ENCODE measurements at regions not wholly inside any gene's neighbourhood (a gene's known extent, or its start where the extent isn't known, plus 50 kb on each side); places are given as distances from the start of the nearest gene placed in this dataset.

DNA sequence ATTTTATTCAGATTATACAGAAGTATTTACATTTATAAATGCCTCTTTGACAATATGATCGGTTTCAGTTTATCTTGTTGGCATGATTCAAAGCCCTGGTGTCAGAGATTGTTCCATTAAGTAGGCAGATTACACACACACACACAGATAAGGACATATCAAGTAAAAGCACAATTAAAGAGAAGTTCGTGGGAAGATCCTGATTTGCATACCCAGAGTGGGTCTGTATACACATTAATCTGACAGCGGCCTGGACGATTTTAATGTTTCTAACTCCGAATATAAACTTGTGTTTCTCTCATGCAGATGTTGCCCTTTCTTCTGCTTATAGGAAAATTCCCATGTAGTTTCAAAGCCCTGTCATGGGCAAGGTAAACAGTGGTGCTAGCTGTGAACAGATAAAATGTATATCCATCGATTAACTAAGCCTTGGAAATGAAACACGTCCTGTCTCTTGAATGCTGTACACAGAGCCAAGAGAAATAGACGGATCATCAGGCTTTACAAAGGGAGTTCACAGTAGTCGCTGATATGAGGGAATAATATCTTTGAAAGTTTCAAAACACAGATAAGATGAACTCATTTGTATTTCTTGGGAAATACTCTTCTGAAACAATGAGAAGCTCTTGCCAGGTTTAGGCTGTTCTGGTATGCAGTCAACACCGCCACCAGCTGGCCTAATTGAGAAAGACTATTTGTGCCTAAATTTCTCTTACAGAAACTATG is 108.2 kb upstream of the GMDS start:
- H3K36me3 ChIP-seq = no peaks in the 10 kb centered on the region
- intact Hi-C loops (cut with DNase I) = loop anchor here (10.0 kb wide), 1 partner anchor 749 kb away; the partner anchor contains the start of gene FOXC1
- no peak overlapping the region for H3K4me3 ChIP-seq
- no peak for DNase-seq
- H3K9me3 ChIP-seq = no peaks in the 10 kb centered on the region
- no peak overlapping the region for H3K27ac ChIP-seq
- no peaks in the 10 kb centered on the region for H3K4me1 ChIP-seq
- TF ChIP-seq, protein P1, sequence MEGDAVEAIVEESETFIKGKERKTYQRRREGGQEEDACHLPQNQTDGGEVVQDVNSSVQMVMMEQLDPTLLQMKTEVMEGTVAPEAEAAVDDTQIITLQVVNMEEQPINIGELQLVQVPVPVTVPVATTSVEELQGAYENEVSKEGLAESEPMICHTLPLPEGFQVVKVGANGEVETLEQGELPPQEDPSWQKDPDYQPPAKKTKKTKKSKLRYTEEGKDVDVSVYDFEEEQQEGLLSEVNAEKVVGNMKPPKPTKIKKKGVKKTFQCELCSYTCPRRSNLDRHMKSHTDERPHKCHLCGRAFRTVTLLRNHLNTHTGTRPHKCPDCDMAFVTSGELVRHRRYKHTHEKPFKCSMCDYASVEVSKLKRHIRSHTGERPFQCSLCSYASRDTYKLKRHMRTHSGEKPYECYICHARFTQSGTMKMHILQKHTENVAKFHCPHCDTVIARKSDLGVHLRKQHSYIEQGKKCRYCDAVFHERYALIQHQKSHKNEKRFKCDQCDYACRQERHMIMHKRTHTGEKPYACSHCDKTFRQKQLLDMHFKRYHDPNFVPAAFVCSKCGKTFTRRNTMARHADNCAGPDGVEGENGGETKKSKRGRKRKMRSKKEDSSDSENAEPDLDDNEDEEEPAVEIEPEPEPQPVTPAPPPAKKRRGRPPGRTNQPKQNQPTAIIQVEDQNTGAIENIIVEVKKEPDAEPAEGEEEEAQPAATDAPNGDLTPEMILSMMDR (IDR thresholded peaks at IDR 0.05) = peak; percentile 77
- peak; percentile 81 for ATAC-seq
- no peaks in the 10 kb centered on the region for H3K27me3 ChIP-seq

DNA sequence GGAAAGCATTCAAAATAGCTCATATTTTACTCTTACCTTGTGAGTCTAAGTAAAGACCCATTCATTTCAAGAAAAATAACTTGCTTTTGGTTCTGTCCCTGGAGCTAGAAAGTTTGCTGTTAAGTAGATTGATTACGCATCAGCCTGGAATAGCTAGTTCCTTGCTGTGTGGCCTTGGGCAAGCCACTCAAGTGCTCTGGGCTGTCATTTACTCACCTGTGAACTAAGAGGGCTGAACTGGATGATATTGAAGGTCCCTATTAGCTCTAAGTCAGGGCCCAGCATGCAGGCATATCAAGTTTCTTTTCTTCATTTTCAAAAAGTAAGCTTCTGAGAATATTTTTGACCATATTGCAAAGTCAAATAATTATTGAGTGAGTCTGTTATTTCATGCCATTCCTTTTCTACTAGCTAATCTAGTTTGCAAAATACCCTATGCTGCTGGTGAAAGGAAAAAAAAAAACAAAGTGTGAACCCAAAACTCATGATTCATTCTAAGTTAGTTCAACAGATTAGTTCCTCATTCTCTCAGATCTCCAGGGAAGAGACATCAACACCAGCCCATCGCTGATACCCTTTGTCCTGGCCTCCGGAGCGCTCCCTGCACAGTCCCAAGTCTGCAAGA is 106.5 kb upstream of the GMDS start:
- Histone ChIP-seq H3K36me3 (no peaks in the 10 kb centered on the region), H3K4me1 (no peaks in the 10 kb centered on the region), H3K27ac (no peak overlapping the region), H3K27me3 (no peaks in the 10 kb centered on the region), H3K9me3 (no peaks in the 10 kb centered on the region), H3K4me3 (no peak overlapping the region)
- intact Hi-C loops (cut with DNase I) = loop anchor here (10.0 kb wide), 1 partner anchor 747 kb away; the partner anchor contains the start of gene FOXC1
- DNase-seq (no peak), ATAC-seq (no peak)
- TF ChIP-seq, protein P1 (IDR thresholded peaks at IDR 0.05) = no peak

DNA sequence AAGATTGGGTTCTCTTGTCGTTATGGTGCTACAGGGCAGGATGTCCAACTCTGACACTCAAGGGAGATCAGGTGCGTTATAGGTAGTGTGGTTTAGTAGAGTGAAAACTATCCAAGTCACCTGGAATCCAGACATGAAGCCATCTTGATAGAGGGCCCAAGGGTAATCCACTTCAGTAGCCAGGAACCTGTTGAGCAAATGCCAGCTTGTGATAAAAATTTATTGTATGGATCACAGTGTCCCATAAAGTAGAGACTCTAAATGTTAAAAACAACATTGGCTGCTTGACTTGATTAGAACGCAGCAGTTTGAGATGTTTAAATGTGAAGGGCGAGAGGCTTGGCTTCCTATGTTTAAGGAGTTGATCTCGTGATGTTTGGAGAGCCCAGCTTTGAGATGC is 105.7 kb upstream of the GMDS start:
- intact Hi-C loops (cut with DNase I) = loop anchor here (10.0 kb wide), 1 partner anchor 746 kb away; the partner anchor contains the start of gene FOXC1
- Histone ChIP-seq H3K4me3 (no peak overlapping the region), H3K36me3 (no peaks in the 10 kb centered on the region), H3K9me3 (no peaks in the 10 kb centered on the region), H3K27me3 (no peaks in the 10 kb centered on the region), H3K27ac (no peak overlapping the region), H3K4me1 (no peaks in the 10 kb centered on the region)
- DNase-seq (no peak), ATAC-seq (no peak)
- TF ChIP-seq, protein P1 (IDR thresholded peaks at IDR 0.05) = no peak

DNA sequence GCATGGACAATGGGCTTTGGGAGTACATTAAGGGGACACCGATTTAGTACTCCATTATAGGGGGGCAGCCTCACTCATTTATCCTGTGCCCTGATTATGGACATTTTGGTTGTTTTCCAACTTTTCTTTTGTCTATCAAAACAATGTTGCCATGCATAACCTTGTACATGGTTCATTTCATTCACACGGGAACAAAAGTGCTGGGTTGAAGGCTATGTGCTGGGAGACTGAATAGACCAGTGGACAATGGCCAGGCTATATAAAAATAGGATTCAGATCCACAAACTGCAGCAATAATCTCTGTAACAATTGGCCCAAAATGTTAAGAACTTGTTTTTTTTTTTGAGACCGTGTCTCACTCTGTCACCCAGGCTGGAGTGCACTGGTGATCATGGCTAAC is 100.7 kb upstream of the GMDS start:
- intact Hi-C loops (cut with DNase I) = no loop called here
- H3K27me3 ChIP-seq = no peaks in the 10 kb centered on the region
- no peak overlapping the region for H3K27ac ChIP-seq
- no peaks in the 10 kb centered on the region for H3K36me3 ChIP-seq
- no peak overlapping the region for H3K4me3 ChIP-seq
- TF ChIP-seq, protein P1 (IDR thresholded peaks at IDR 0.05) = no peak
- H3K4me1 ChIP-seq = no peaks in the 10 kb centered on the region
- DNase-seq (no peak), ATAC-seq (no peak)
- no peaks in the 10 kb centered on the region for H3K9me3 ChIP-seq

DNA sequence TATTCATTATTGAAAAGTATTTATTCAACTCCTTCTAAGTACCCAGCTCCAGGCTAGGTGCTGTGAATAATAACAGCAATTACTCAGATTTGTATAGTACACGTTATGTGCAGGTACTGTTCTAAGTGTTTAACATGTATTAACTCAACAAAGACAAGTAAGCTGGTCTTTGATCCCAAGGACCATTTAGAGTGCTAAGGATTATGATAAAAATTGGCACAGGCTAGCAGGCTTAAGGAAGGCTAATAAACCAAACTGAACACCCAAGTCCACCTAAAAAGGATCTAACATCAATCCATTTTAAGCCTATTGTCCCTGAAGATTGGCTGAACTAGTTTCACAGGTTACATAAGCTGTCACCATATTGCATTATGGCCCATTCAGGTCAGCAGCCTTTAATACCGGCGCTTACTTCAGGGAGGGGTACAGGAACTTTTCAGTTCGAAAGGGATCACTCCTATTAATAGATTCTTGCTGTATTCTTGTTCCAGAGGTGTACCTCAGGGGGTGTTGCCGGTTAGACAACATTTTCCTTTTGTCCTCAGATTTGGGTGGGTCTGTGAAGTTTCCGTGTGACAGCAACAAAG is 99.0 kb upstream of the GMDS start:
- TF ChIP-seq, protein P1 (IDR thresholded peaks at IDR 0.05) = no peak
- intact Hi-C loops (cut with DNase I) = no loop called here
- DNase-seq = no peak
- H3K4me3 ChIP-seq = no peak overlapping the region
- no peaks in the 10 kb centered on the region for H3K36me3 ChIP-seq
- H3K9me3 ChIP-seq = no peaks in the 10 kb centered on the region
- H3K27me3 ChIP-seq = no peaks in the 10 kb centered on the region
- H3K4me1 ChIP-seq = no peaks in the 10 kb centered on the region
- no peak overlapping the region for H3K27ac ChIP-seq
- ATAC-seq = no peak
